Esophagus squamous epithelium (tissue), 5 donors: ENCODE measurements at regions not wholly inside any gene's neighbourhood (a gene's known extent, or its start where the extent isn't known, plus 50 kb on each side); places are given as distances from the start of the nearest gene placed in this dataset.

Experiments
- DNase-seq: peaks from one replicate; lab custom pipeline; 2025; lab: John Stamatoyannopoulos, UW
- H3K27ac ChIP-seq, 4 donors: fragments of 200-600 bp; sonication (generic); one replicate each; pipeline ENCODE4 v1.5.1; 2016 to 2019; ENCODE audit warnings: mild to moderate bottlenecking in 1 of 4
- H3K27me3 ChIP-seq, 4 donors: fragments of 200-600 bp; sonication (generic); 1 replicate in 3 of 4; 2 replicates in 1 of 4; pipeline versions ENCODE4 v1.5.1 to v1.6.0; 2017 to 2021; ENCODE audit warnings: antibody characterized with exemption in 1 of 4
- H3K36me3 ChIP-seq, 3 donors: fragments of 200-600 bp; sonication (generic); one replicate each; pipeline ENCODE4 v1.5.1; 2016 to 2019
- H3K4me1 ChIP-seq, 3 donors: fragments of 200-600 bp; sonication (generic); one replicate each; pipeline ENCODE4 v1.5.1; 2017 to 2019
- H3K4me3 ChIP-seq, 4 donors: fragments of 200-600 bp; sonication (generic); 1 replicate in 3 of 4; 2 replicates in 1 of 4; pipeline ENCODE4 v1.5.1; 2016 to 2019; ENCODE audit warnings: mild to moderate bottlenecking in 2 of 4, moderate library complexity in 1 of 4
- H3K9me3 ChIP-seq, 3 donors: fragments of 200-600 bp; sonication (generic); one replicate each; pipeline ENCODE4 v1.5.1; 2016 to 2019
- CTCF ChIP-seq, 6 experiments: fragments of 450-650 bp in 4 of 6; fragments of 200-600 bp in 2 of 6; sonication (generic) in 2 of 6; IDR thresholded peaks; one replicate each; pipeline ENCODE4 v1.5.1; 2016 to 2019; ENCODE audit warnings: antibody characterized with exemption in 6 of 6, mild to moderate bottlenecking in 4 of 6, moderate library complexity in 4 of 6
- POLR2A ChIP-seq, 4 donors: fragments of 450-650 bp; IDR thresholded peaks; one replicate each; pipeline ENCODE4 v1.6.1; 2017; ENCODE audit warnings: antibody characterized with exemption in 4 of 4, mild to moderate bottlenecking in 4 of 4, moderate library complexity in 3 of 4
- WGBS, 2 donors: methylation state at CpG; one replicate each; pipeline ENCODE4 v1.1.5; 2018; 5-methylcytosine and 5-hydroxymethylcytosine counted together
- intact Hi-C: fragments of 100-400 bp; cut with DNase I; formaldehyde crosslinking; loops from one replicate; pipeline ENCODE4 v1.15.0; 2022
- donor health status: DM: yes; HTN: yes; CAD: no.

GRCh38 chr16:73288520-73288919 is 240.6 kb upstream of the ZFHX3 start:
- H3K4me3 ChIP-seq = no peak overlapping the region
- no peaks in the 10 kb centered on the region for H3K9me3 ChIP-seq
- intact Hi-C loops = no loop called here
- H3K36me3 ChIP-seq = no peaks in the 10 kb centered on the region
- 77 to 78% methylated on average over 13 to 21 of the region's 21 CpGs for WGBS, 2 donors
- no peak for DNase-seq
- no peaks in the 10 kb centered on the region for H3K4me1 ChIP-seq
- TF ChIP-seq POLR2A (IDR thresholded peaks at IDR 0.05) (no peak), CTCF (IDR thresholded peaks at IDR 0.05) (no peak)
- H3K27ac ChIP-seq = no peak overlapping the region
- peaks cover 0 to 24% (median 0%) of the 10 kb centered on the region in 4 donors for H3K27me3 ChIP-seq

GRCh38 chr16:73287859-73288405 is 240.0 kb upstream of the ZFHX3 start:
- Histone ChIP-seq H3K27me3 (peaks cover 0 to 24% (median 0%) of the 10 kb centered on the region in 4 donors), H3K36me3 (no peaks in the 10 kb centered on the region), H3K27ac (no peak overlapping the region), H3K4me1 (no peaks in the 10 kb centered on the region), H3K9me3 (no peaks in the 10 kb centered on the region), H3K4me3 (no peak overlapping the region)
- DNase-seq = no peak
- TF ChIP-seq POLR2A (IDR thresholded peaks at IDR 0.05) = no peak
- TF ChIP-seq CTCF (IDR thresholded peaks at IDR 0.05) = no peak
- intact Hi-C loops = no loop called here
- 46 to 52% methylated on average over 5 to 9 of the region's 10 CpGs for WGBS, 2 donors

GRCh38 chr16:73286346-73287267 is 238.7 kb upstream of the ZFHX3 start:
- intact Hi-C loops = no loop called here
- Histone ChIP-seq H3K4me1 (no peaks in the 10 kb centered on the region), H3K27ac (no peak overlapping the region), H3K27me3 (peaks cover 0 to 24% (median 0%) of the 10 kb centered on the region in 4 donors), H3K9me3 (no peaks in the 10 kb centered on the region), H3K4me3 (no peak overlapping the region), H3K36me3 (no peaks in the 10 kb centered on the region)
- 82 to 87% methylated on average over 11 to 14 of the region's 14 CpGs for WGBS, 2 donors
- TF ChIP-seq POLR2A (IDR thresholded peaks at IDR 0.05) (no peak), CTCF (IDR thresholded peaks at IDR 0.05) (no peak)
- DNase-seq = no peak

GRCh38 chr16:73285436-73286201 is 237.7 kb upstream of the ZFHX3 start:
- Histone ChIP-seq H3K4me1 (no peaks in the 10 kb centered on the region), H3K27me3 (peaks cover 0 to 24% (median 0%) of the 10 kb centered on the region in 4 donors), H3K27ac (no peak overlapping the region), H3K9me3 (no peaks in the 10 kb centered on the region), H3K36me3 (no peaks in the 10 kb centered on the region), H3K4me3 (no peak overlapping the region)
- 63 to 67% methylated on average over 15 of the region's 15 CpGs for WGBS, 2 donors
- TF ChIP-seq POLR2A (IDR thresholded peaks at IDR 0.05) = no peak
- TF ChIP-seq CTCF (IDR thresholded peaks at IDR 0.05) = no peak
- no peak for DNase-seq
- intact Hi-C loops = no loop called here
